SK-N-MC (cell line): ENCODE measurements at regions not wholly inside any gene's neighbourhood (a gene's known extent, or its start where the extent isn't known, plus 50 kb on each side); places are given as distances from the start of the nearest gene placed in this dataset.
"Not testable (repeated sequence)": the region's sequence is repeated elsewhere in the genome, so short reads cannot be mapped to it uniquely, and the experiment has no call there.

Source experiments
- DNase-seq: peaks from one replicate; pipeline ENCODE4 v3.0.0-alpha.2; 2011; ENCODE audit warnings: low read depth, low spot score
- H3K27ac ChIP-seq: fragments of 200-600 bp; sonication (generic); 2 replicates; pipeline ENCODE4 v1.5.1; 2016; ENCODE audit warnings: mixed run types
- H3K36me3 ChIP-seq: fragments of 200-600 bp; sonication (generic); 2 replicates; pipeline ENCODE4 v1.6.1; 2017; ENCODE audit warnings: antibody characterized with exemption, low read length, mixed read lengths; ENCODE audit not compliant: insufficient read depth
- H3K4me3 ChIP-seq: fragments of 200-600 bp; sonication (generic); 2 replicates; pipeline ENCODE4 v1.5.1; 2016
- H3K9ac ChIP-seq: fragments of 200-600 bp; sonication (generic); 2 replicates; pipeline ENCODE4 v1.8.0; 2017; ENCODE audit warnings: mixed run types, mixed read lengths; ENCODE audit not compliant: insufficient read length
- H3K9me3 ChIP-seq: fragments of 200-600 bp; sonication (generic); 2 replicates; pipeline ENCODE4 v1.6.1; 2017; ENCODE audit warnings: low read depth, mild to moderate bottlenecking, antibody characterized with exemption, low read length, moderate library complexity, mixed read lengths
- EZH2 ChIP-seq: fragments of 200-600 bp; sonication (generic); IDR thresholded peaks from one replicate; pipeline ENCODE4 v1.6.1; 2017; ENCODE audit warnings: antibody characterized with exemption
- FOXP2 ChIP-seq: optimal IDR thresholded peaks from 2 replicates; pipeline ENCODE3; 2011; ENCODE audit warnings: mild to moderate bottlenecking, moderate library complexity; ENCODE audit not compliant: insufficient read depth; ENCODE audit errors: extremely low read length, control extremely low read depth
- POLR2AphosphoS5 ChIP-seq: IDR thresholded peaks from 2 replicates; pipeline ENCODE4 v1.6.1; 2012; ENCODE audit warnings: mild to moderate bottlenecking, low read depth, low read length, borderline replicate concordance

- Histone ChIP-seq H3K9me3 (no peaks in the 10 kb centered on the region), H3K36me3 (no peaks in the 10 kb centered on the region), H3K27ac (no peak overlapping the region), H3K9ac (no peak overlapping the region), H3K4me3 (no peak overlapping the region)
- DNase-seq: no peak
- no peak for TF ChIP-seq EZH2
Measured at GRCh38 chr6:140459209-140459608, 1084.8 kb upstream of the CITED2 start.

- Histone ChIP-seq H3K9ac (no peak overlapping the region), H3K36me3 (no peaks in the 10 kb centered on the region), H3K27ac (no peak overlapping the region), H3K4me3 (no peak overlapping the region), H3K9me3 (no peaks in the 10 kb centered on the region)
- TF ChIP-seq POLR2AphosphoS5 (no peak), FOXP2 (no peak), EZH2 (no peak)
- DNase-seq: no peak
Measured at GRCh38 chr6:140446241-140446640, 1071.8 kb upstream of the CITED2 start.

- no peak for TF ChIP-seq FOXP2
- no peak for TF ChIP-seq POLR2AphosphoS5
- no peak for TF ChIP-seq EZH2
- H3K9ac ChIP-seq: no peak overlapping the region
- H3K4me3 ChIP-seq: peak overlapping the region; percentile 41; the same call in 1 of the 2 replicates
- no peaks in the 10 kb centered on the region for H3K36me3 ChIP-seq
- H3K27ac ChIP-seq: peak overlapping the region; percentile 71; the same call in 1 of the 2 replicates
- H3K9me3 ChIP-seq: no peaks in the 10 kb centered on the region
- no peak for DNase-seq
Measured at GRCh38 chr6:140445474-140446004, 1071.1 kb upstream of the CITED2 start.

- H3K36me3 ChIP-seq, H3K9me3 ChIP-seq, DNase-seq, H3K27ac ChIP-seq, H3K4me3 ChIP-seq, H3K9ac ChIP-seq: not testable (repeated sequence)
Measured at GRCh38 chr6:140443112-140443511, 1068.7 kb upstream of the CITED2 start.

GRCh38 chr6:140441256-140441655, 1066.8 kb upstream of the CITED2 start:
- DNase-seq: no peak
- no peak for TF ChIP-seq FOXP2
- no peak for TF ChIP-seq EZH2
- TF ChIP-seq POLR2AphosphoS5: no peak
- Histone ChIP-seq H3K4me3 (no peak overlapping the region), H3K27ac (no peak overlapping the region), H3K9ac (no peak overlapping the region), H3K9me3 (no peaks in the 10 kb centered on the region), H3K36me3 (no peaks in the 10 kb centered on the region)

- Histone ChIP-seq H3K27ac (peak overlapping the region; percentile 44; the same call in 1 of the 2 replicates), H3K9ac (peak overlapping the region; percentile 17), H3K9me3 (no peaks in the 10 kb centered on the region), H3K36me3 (no peaks in the 10 kb centered on the region), H3K4me3 (0 out of 2 replicates have a peak overlapping the region, but pooled peaks have one; percentile 10)
- no peak for DNase-seq
- no peak for TF ChIP-seq POLR2AphosphoS5
- TF ChIP-seq FOXP2: no peak
- no peak for TF ChIP-seq EZH2
Measured at GRCh38 chr6:140440223-140440835, 1065.9 kb upstream of the CITED2 start.

GRCh38 chr6:140438346-140438735, 1063.9 kb upstream of the CITED2 start:
- DNase-seq: no peak
- no peak overlapping the region for H3K27ac ChIP-seq
- H3K9me3 ChIP-seq: no peaks in the 10 kb centered on the region
- no peaks in the 10 kb centered on the region for H3K36me3 ChIP-seq
- H3K9ac ChIP-seq: no peak overlapping the region
- no peak overlapping the region for H3K4me3 ChIP-seq
- TF ChIP-seq EZH2 (no peak), POLR2AphosphoS5 (no peak), FOXP2 (no peak)

- DNase-seq: no peak
- Histone ChIP-seq H3K36me3 (no peaks in the 10 kb centered on the region), H3K4me3 (no peak overlapping the region), H3K9ac (no peak overlapping the region), H3K9me3 (peaks cover 2% of the 10 kb centered on the region; the same call in 1 of the 2 replicates), H3K27ac (no peak overlapping the region)
- no peak for TF ChIP-seq EZH2
- no peak for TF ChIP-seq POLR2AphosphoS5
- no peak for TF ChIP-seq FOXP2
Measured at GRCh38 chr6:140437619-140438345, 1063.3 kb upstream of the CITED2 start.
